K562 (cell line): ENCODE measurements at regions not wholly inside any gene's neighbourhood (a gene's known extent, or its start where the extent isn't known, plus 50 kb on each side); places are given as distances from the start of the nearest gene placed in this dataset.
"Not testable (repeated sequence)": the region's sequence is repeated elsewhere in the genome, so short reads cannot be mapped to it uniquely, and the experiment has no call there.

ENCODE experiments used
- ATF2 ChIP-seq: sonication (generic); formaldehyde crosslinking; IDR thresholded peaks from 2 replicates; pipeline ENCODE4 v1.8.1; 2022; ENCODE audit warnings: missing genetic modification reagents
- ELF4 ChIP-seq: fragments of 450-650 bp; formaldehyde crosslinking; IDR thresholded peaks from 2 replicates; pipeline ENCODE4 v1.4.0; 2022; ENCODE audit warnings: missing genetic modification characterization
- GABPA ChIP-seq: fragments of 200-800 bp; sonication (Bioruptor generic); conservative IDR thresholded peaks from 2 replicates; pipeline ENCODE4 v1.6.1; 2016; ENCODE audit warnings: low read depth, missing genetic modification characterization, missing compliant biosample characterization
- KLF1 ChIP-seq: fragments of 450-650 bp; IDR thresholded peaks from 2 replicates; pipeline ENCODE4 v1.6.1; 2016; ENCODE audit warnings: missing genetic modification characterization, missing compliant biosample characterization
- POLR2A ChIP-seq: fragments of 450-650 bp; conservative IDR thresholded peaks from 2 replicates; pipeline ENCODE4 v1.6.1; 2016
- PTTG1 ChIP-seq: fragments of 450-650 bp; IDR thresholded peaks from 2 replicates; pipeline ENCODE4 v1.6.1; 2016; ENCODE audit warnings: low read depth, mild to moderate bottlenecking, missing genetic modification characterization, missing compliant biosample characterization
- SFPQ ChIP-seq: fragments of 200-400 bp; formaldehyde crosslinking; IDR thresholded peaks from 2 replicates; pipeline ENCODE4 v1.6.1; 2017; ENCODE audit warnings: mild to moderate bottlenecking, low read depth, low read length, moderate library complexity
- TEAD2 ChIP-seq: fragments of 450-650 bp; IDR thresholded peaks from 2 replicates; pipeline ENCODE4 v1.6.1; 2016; ENCODE audit warnings: missing genetic modification characterization, control low read depth, missing compliant biosample characterization
- TF ChIP-seq, protein P1 (sequence below), 3 experiments: IDR thresholded peaks in 2 of 3; conservative IDR thresholded peaks in 1 of 3; 2 replicates each; pipeline ENCODE4 v1.5.1; 2011 to 2012; ENCODE audit warnings: low read length in 3 of 3, mild to moderate bottlenecking in 3 of 3, control low read depth in 2 of 3, improper control_type of control experiment in 1 of 3, inconsistent platforms in 1 of 3, low read depth in 1 of 3, mixed read lengths in 1 of 3, moderate library complexity in 1 of 3; ENCODE audit not compliant: insufficient read depth in 2 of 3

GRCh38 chr1:143837924-143838597, 133.7 kb downstream of the FAM72C start:
- TF ChIP-seq, protein P1, sequence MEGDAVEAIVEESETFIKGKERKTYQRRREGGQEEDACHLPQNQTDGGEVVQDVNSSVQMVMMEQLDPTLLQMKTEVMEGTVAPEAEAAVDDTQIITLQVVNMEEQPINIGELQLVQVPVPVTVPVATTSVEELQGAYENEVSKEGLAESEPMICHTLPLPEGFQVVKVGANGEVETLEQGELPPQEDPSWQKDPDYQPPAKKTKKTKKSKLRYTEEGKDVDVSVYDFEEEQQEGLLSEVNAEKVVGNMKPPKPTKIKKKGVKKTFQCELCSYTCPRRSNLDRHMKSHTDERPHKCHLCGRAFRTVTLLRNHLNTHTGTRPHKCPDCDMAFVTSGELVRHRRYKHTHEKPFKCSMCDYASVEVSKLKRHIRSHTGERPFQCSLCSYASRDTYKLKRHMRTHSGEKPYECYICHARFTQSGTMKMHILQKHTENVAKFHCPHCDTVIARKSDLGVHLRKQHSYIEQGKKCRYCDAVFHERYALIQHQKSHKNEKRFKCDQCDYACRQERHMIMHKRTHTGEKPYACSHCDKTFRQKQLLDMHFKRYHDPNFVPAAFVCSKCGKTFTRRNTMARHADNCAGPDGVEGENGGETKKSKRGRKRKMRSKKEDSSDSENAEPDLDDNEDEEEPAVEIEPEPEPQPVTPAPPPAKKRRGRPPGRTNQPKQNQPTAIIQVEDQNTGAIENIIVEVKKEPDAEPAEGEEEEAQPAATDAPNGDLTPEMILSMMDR (IDR thresholded peaks at IDR 0.05 in 2 of 3, conservative IDR thresholded peaks at IDR 0.05 in 1 of 3; ENCODE audit: insufficient read depth in 2 of 3, low read depth in 1 of 3, low read length in 3 of 3) = not testable (repeated sequence)
- TF ChIP-seq POLR2A; SFPQ; PTTG1 (tag); TEAD2 (tag); ATF2 (CRISPR knock-in tag); GABPA; ELF4 (CRISPR knock-in tag); KLF1 (tag): not testable (repeated sequence)
